HG03175 (cell line): ENCODE measurements at regions not wholly inside any gene's neighbourhood (a gene's known extent, or its start where the extent isn't known, plus 50 kb on each side); places are given as distances from the start of the nearest gene placed in this dataset.

Experiments
- ATAC-seq: cut with Tn5 transposase; IDR thresholded peaks from one replicate; pipeline ENCODE4 v1.9.1; 2021; ENCODE audit warnings: mild to moderate bottlenecking, moderate library complexity; ENCODE audit not compliant: unreplicated experiment

GRCh38 chr14:78071016-78071549 lies 99.1 kb upstream of the NRXN3 start:
- no peak for ATAC-seq

- ATAC-seq = no peak
Measured at GRCh38 chr14:78073028-78073427, 97.1 kb upstream of the NRXN3 start.

GRCh38 chr14:78074561-78074960 lies 95.6 kb upstream of the NRXN3 start:
- ATAC-seq = no peak

GRCh38 chr14:78075033-78075432 lies 95.1 kb upstream of the NRXN3 start:
- no peak for ATAC-seq

- no peak for ATAC-seq
Measured at GRCh38 chr14:78075555-78076277, 94.5 kb upstream of the NRXN3 start.

GRCh38 chr14:78081245-78081644 lies 88.9 kb upstream of the NRXN3 start:
- ATAC-seq = no peak

GRCh38 chr14:78083837-78084236 lies 86.3 kb upstream of the NRXN3 start:
- ATAC-seq = no peak

- no peak for ATAC-seq
Measured at GRCh38 chr14:78086342-78086741, 83.8 kb upstream of the NRXN3 start.

GRCh38 chr14:78088916-78089315 lies 81.3 kb upstream of the NRXN3 start:
- ATAC-seq = no peak

GRCh38 chr14:78090864-78091263 lies 79.3 kb upstream of the NRXN3 start:
- no peak for ATAC-seq

- ATAC-seq = no peak
Measured at GRCh38 chr14:78091361-78091760, 78.8 kb upstream of the NRXN3 start.

GRCh38 chr14:78092040-78092439 lies 78.1 kb upstream of the NRXN3 start:
- ATAC-seq = no peak

GRCh38 chr14:78103271-78103670 lies 66.9 kb upstream of the NRXN3 start:
- ATAC-seq = no peak

- ATAC-seq = no peak
Measured at GRCh38 chr14:78104160-78104559, 66.0 kb upstream of the NRXN3 start.

GRCh38 chr14:78104655-78105054 lies 65.5 kb upstream of the NRXN3 start:
- ATAC-seq = no peak

GRCh38 chr14:78106381-78106780 lies 63.8 kb upstream of the NRXN3 start:
- ATAC-seq = no peak

- no peak for ATAC-seq
Measured at GRCh38 chr14:78107166-78107565, 63.0 kb upstream of the NRXN3 start.

GRCh38 chr14:78119440-78119839 lies 50.7 kb upstream of the NRXN3 start:
- ATAC-seq = no peak
